Esophagus (tissue), 2 donors: ENCODE measurements at regions not wholly inside any gene's neighbourhood (a gene's known extent, or its start where the extent isn't known, plus 50 kb on each side); places are given as distances from the start of the nearest gene placed in this dataset.
"Not testable (repeated sequence)": the region's sequence is repeated elsewhere in the genome, so short reads cannot be mapped to it uniquely, and the experiment has no call there.

Experiments
- H3K27ac ChIP-seq, 2 donors: one replicate each; pipeline ENCODE4 v1.5.1; 2013; ENCODE audit warnings: low read depth in 2 of 2, mild to moderate bottlenecking in 2 of 2, inconsistent platforms in 1 of 2, low read length in 1 of 2, moderate library complexity in 1 of 2
- H3K27me3 ChIP-seq, 2 donors: one replicate each; pipeline ENCODE4 v1.6.1; 2013; ENCODE audit warnings: low read length in 2 of 2, control low read depth in 1 of 2, mild to moderate bottlenecking in 1 of 2; ENCODE audit not compliant: insufficient read depth in 2 of 2, control insufficient read depth in 1 of 2
- H3K36me3 ChIP-seq, 2 donors: one replicate each; pipeline ENCODE4 v1.6.1; 2013; ENCODE audit warnings: low read length in 1 of 2; ENCODE audit not compliant: control insufficient read depth in 2 of 2, insufficient read depth in 2 of 2
- H3K4me1 ChIP-seq, 2 donors: one replicate each; pipeline ENCODE4 v1.6.1; 2013; ENCODE audit warnings: low read length in 1 of 2; ENCODE audit not compliant: control insufficient read depth in 2 of 2, insufficient read depth in 2 of 2
- H3K4me3 ChIP-seq, 2 donors: one replicate each; pipeline ENCODE4 v1.5.1; 2013; ENCODE audit warnings: low read length in 2 of 2, mild to moderate bottlenecking in 2 of 2, low read depth in 1 of 2, moderate library complexity in 1 of 2
- H3K9me3 ChIP-seq, 2 donors: one replicate each; pipeline ENCODE4 v1.6.1; 2013; ENCODE audit warnings: mild to moderate bottlenecking in 2 of 2, low read depth in 1 of 2, low read length in 1 of 2, moderate library complexity in 1 of 2; ENCODE audit not compliant: control insufficient read depth in 2 of 2, insufficient read depth in 1 of 2
- WGBS, 2 donors: extraction: QIAGEN DNeasy Blood & Tissue Kit; methylation state at CpG; one replicate each; pipeline ENCODE4 v1.1.7; 2013; 5-methylcytosine and 5-hydroxymethylcytosine counted together
- donor health status: healthy with polysubstance abuse.
- donor health status: Bipolar disorder and iron deficiency.

- Histone ChIP-seq H3K9me3 (no peaks in the 10 kb centered on the region), H3K36me3 (no peaks in the 10 kb centered on the region), H3K4me1 (no peaks in the 10 kb centered on the region), H3K4me3 (no peak overlapping the region), H3K27ac (no peak overlapping the region), H3K27me3 (no peaks in the 10 kb centered on the region)
- WGBS, 2 donors, result 86 to 96% methylated on average over 1 of the region's 1 CpG
Observed at GRCh38 chr2:153420394-153420793, 58.2 kb downstream of the RPRM start.

GRCh38 chr2:153417077-153417476, 61.5 kb downstream of the RPRM start:
- H3K36me3 ChIP-seq, result no peaks in the 10 kb centered on the region
- H3K27me3 ChIP-seq, result no peaks in the 10 kb centered on the region
- H3K4me1 ChIP-seq, result no peaks in the 10 kb centered on the region
- no peak overlapping the region for H3K4me3 ChIP-seq
- no peak overlapping the region for H3K27ac ChIP-seq
- H3K9me3 ChIP-seq, result no peaks in the 10 kb centered on the region
- 55 to 65% methylated on average over 1 of the region's 1 CpG for WGBS, 2 donors

GRCh38 chr2:153416071-153416470, 62.5 kb downstream of the RPRM start:
- H3K36me3 ChIP-seq, result no peaks in the 10 kb centered on the region
- H3K9me3 ChIP-seq, result no peaks in the 10 kb centered on the region
- H3K4me1 ChIP-seq, result no peaks in the 10 kb centered on the region
- 40 to 42% methylated on average over 1 of the region's 1 CpG for WGBS, 2 donors
- H3K27ac ChIP-seq, result no peak overlapping the region
- H3K4me3 ChIP-seq, result no peak overlapping the region
- no peaks in the 10 kb centered on the region for H3K27me3 ChIP-seq

- H3K36me3 ChIP-seq, result no peaks in the 10 kb centered on the region
- H3K27me3 ChIP-seq, result peaks cover 0 to 2% of the 10 kb centered on the region in 2 donors
- H3K4me3 ChIP-seq, result no peak overlapping the region
- 66 to 76% methylated on average over 3 of the region's 3 CpGs for WGBS, 2 donors
- H3K4me1 ChIP-seq, result no peaks in the 10 kb centered on the region
- no peak overlapping the region for H3K27ac ChIP-seq
- no peaks in the 10 kb centered on the region for H3K9me3 ChIP-seq
Observed at GRCh38 chr2:153408710-153409385, 69.7 kb downstream of the RPRM start.

GRCh38 chr2:153405196-153405595, 73.4 kb downstream of the RPRM start:
- Histone ChIP-seq H3K36me3 (no peaks in the 10 kb centered on the region), H3K27ac (no peak overlapping the region), H3K27me3 (peaks cover 0 to 2% of the 10 kb centered on the region in 2 donors), H3K4me1 (no peaks in the 10 kb centered on the region), H3K9me3 (no peaks in the 10 kb centered on the region), H3K4me3 (no peak overlapping the region)
- WGBS, 2 donors, result 51 to 68% methylated on average over 1 of the region's 1 CpG

- 43 to 58% methylated on average over 1 of the region's 1 CpG for WGBS, 2 donors
- no peaks in the 10 kb centered on the region for H3K9me3 ChIP-seq
- peaks cover 0 to 2% of the 10 kb centered on the region in 2 donors for H3K27me3 ChIP-seq
- peak overlapping the region in 1 of 2 donors; percentile 49 for H3K27ac ChIP-seq
- no peaks in the 10 kb centered on the region for H3K36me3 ChIP-seq
- H3K4me3 ChIP-seq, result no peak overlapping the region
- H3K4me1 ChIP-seq, result no peaks in the 10 kb centered on the region
Observed at GRCh38 chr2:153404792-153405191, 73.8 kb downstream of the RPRM start.

- Histone ChIP-seq H3K9me3 (no peaks in the 10 kb centered on the region), H3K27ac (no peak overlapping the region), H3K4me1 (no peaks in the 10 kb centered on the region), H3K4me3 (no peak overlapping the region), H3K27me3 (peaks cover 0 to 2% of the 10 kb centered on the region in 2 donors), H3K36me3 (no peaks in the 10 kb centered on the region)
- WGBS, 2 donors, result 71 to 77% methylated on average over 2 of the region's 2 CpGs
Observed at GRCh38 chr2:153403940-153404339, 74.6 kb downstream of the RPRM start.

- H3K36me3 ChIP-seq, H3K4me1 ChIP-seq, H3K27ac ChIP-seq, H3K4me3 ChIP-seq, H3K27me3 ChIP-seq, H3K9me3 ChIP-seq: not testable (repeated sequence)
- 77 to 83% methylated on average over 13 to 14 of the region's 14 CpGs for WGBS, 2 donors
Observed at GRCh38 chr2:153403352-153403751, 75.2 kb downstream of the RPRM start.

GRCh38 chr2:153394686-153395085, 83.9 kb downstream of the RPRM start:
- H3K9me3 ChIP-seq, result no peaks in the 10 kb centered on the region
- H3K27ac ChIP-seq, result no peak overlapping the region
- WGBS, 2 donors, result 49 to 61% methylated on average over 5 of the region's 5 CpGs

GRCh38 chr2:153394247-153394646, 84.3 kb downstream of the RPRM start:
- no peaks in the 10 kb centered on the region for H3K9me3 ChIP-seq
- no peaks in the 10 kb centered on the region for H3K4me1 ChIP-seq
- H3K27ac ChIP-seq, result no peak overlapping the region
- H3K27me3 ChIP-seq, result no peaks in the 10 kb centered on the region
- H3K36me3 ChIP-seq, result no peaks in the 10 kb centered on the region
- H3K4me3 ChIP-seq, result no peak overlapping the region

More at GRCh38 chr2:153394686-153395085, 83.9 kb downstream of the RPRM start:
- no peaks in the 10 kb centered on the region for H3K36me3 ChIP-seq
- no peaks in the 10 kb centered on the region for H3K27me3 ChIP-seq
- H3K4me1 ChIP-seq, result no peaks in the 10 kb centered on the region
- H3K4me3 ChIP-seq, result no peak overlapping the region
